GM12872 (cell line): ENCODE measurements at regions not wholly inside any gene's neighbourhood (a gene's known extent, or its start where the extent isn't known, plus 50 kb on each side); places are given as distances from the start of the nearest gene placed in this dataset.

Source experiments
- CTCF ChIP-seq: IDR thresholded peaks from 3 replicates; pipeline ENCODE4 v1.5.1; 2011; ENCODE audit warnings: low read depth, mild to moderate bottlenecking, low read length, moderate library complexity; ENCODE audit not compliant: insufficient read depth

GRCh38 chr2:194095359-194095758 is 1561.7 kb upstream of the SLC39A10 start:
- TF ChIP-seq CTCF, result no peak

- no peak for TF ChIP-seq CTCF
These were observed 1566.6 kb upstream of the SLC39A10 start for GRCh38 chr2:194090251-194090905.

- TF ChIP-seq CTCF, result no peak
These were observed 1569.7 kb upstream of the SLC39A10 start for GRCh38 chr2:194087089-194087958.

- no peak for TF ChIP-seq CTCF
These were observed 1570.9 kb upstream of the SLC39A10 start for GRCh38 chr2:194086129-194086528.

- TF ChIP-seq CTCF, result no peak
These were observed 1577.0 kb upstream of the SLC39A10 start for GRCh38 chr2:194079989-194080388.

GRCh38 chr2:194077366-194077765 is 1579.7 kb upstream of the SLC39A10 start:
- TF ChIP-seq CTCF, result no peak

- no peak for TF ChIP-seq CTCF
These were observed 1594.6 kb upstream of the SLC39A10 start for GRCh38 chr2:194062401-194062800.
